IMR-90 (cell line): ENCODE measurements at regions not wholly inside any gene's neighbourhood (a gene's known extent, or its start where the extent isn't known, plus 50 kb on each side); places are given as distances from the start of the nearest gene placed in this dataset.

Source experiments
- ATAC-seq: fragments of 200-7000 bp; cut with Tn5 transposase; 2 replicates; pipeline ENCODE4 v1.9.1; 2020; ENCODE audit warnings: low read depth, mild to moderate bottlenecking, moderate library complexity
- BruUV-seq: library from RNA; stranded (reverse); fragments of 400-500 nt; replicated peaks from 2 replicates; lab custom pipeline; 2021; lab: Mats Ljungman, UMichigan
- CTCF ChIA-PET: fragments of 300-600 bp; formaldehyde crosslinking; extraction: SDS; loops from one replicate; lab custom pipeline; 2021; ENCODE audit warnings: antibody characterized with exemption; lab: Yijun Ruan, JAX
- POLR2A ChIA-PET: fragments of 300-600 bp; sonication (Branson Sonifier 250); formaldehyde crosslinking; loops from one replicate; lab custom pipeline; 2022; ENCODE audit warnings: antibody characterized with exemption; ENCODE audit not compliant: unreplicated experiment; lab: Charles Lee
- DNase-seq: peaks from one replicate; pipeline ENCODE4 v3.0.0; 2013
- H2AFZ ChIP-seq: replicated peaks from 2 replicates; pipeline ENCODE3; 2013; ENCODE audit warnings: low read length, mild to moderate bottlenecking; ENCODE audit not compliant: poor library complexity
- H2AK5ac ChIP-seq: 2 replicates; pipeline ENCODE4 v1.6.1; 2013; ENCODE audit warnings: low read depth, low read length, inconsistent platforms
- H2AK9ac ChIP-seq: replicated peaks from 2 replicates; pipeline ENCODE3; 2013; ENCODE audit warnings: mild to moderate bottlenecking, low read depth, low read length, moderate library complexity; ENCODE audit not compliant: poor library complexity
- H2BK120ac ChIP-seq: 2 replicates; pipeline ENCODE4 v1.6.1; 2013; ENCODE audit warnings: low read depth, low read length, inconsistent platforms
- H2BK15ac ChIP-seq: 3 replicates; pipeline ENCODE4 v1.6.1; 2013; ENCODE audit warnings: low read depth, low read length, inconsistent platforms
- H2BK20ac ChIP-seq: 2 replicates; pipeline ENCODE4 v1.6.1; 2013; ENCODE audit warnings: low read depth, mild to moderate bottlenecking, inconsistent platforms, low read length, moderate library complexity
- H2BK5ac ChIP-seq: 2 replicates; pipeline ENCODE4 v1.6.1; 2013; ENCODE audit warnings: mild to moderate bottlenecking, low read depth, low read length, inconsistent platforms; ENCODE audit not compliant: poor library complexity, severe bottlenecking
- H3K14ac ChIP-seq: replicated peaks from 2 replicates; pipeline ENCODE4 v1.6.1; 2013; ENCODE audit warnings: low read depth, low read length, inconsistent platforms
- H3K18ac ChIP-seq: 2 replicates; pipeline ENCODE4 v1.6.1; 2013; ENCODE audit warnings: low read depth, low read length, control low read depth
- H3K23ac ChIP-seq: 2 replicates; pipeline ENCODE4 v1.6.1; 2013; ENCODE audit warnings: low read depth, low read length, inconsistent platforms
- H3K27ac ChIP-seq: 2 replicates; pipeline ENCODE4 v1.5.1; 2013; ENCODE audit warnings: mild to moderate bottlenecking, control low read depth, low read length; ENCODE audit not compliant: insufficient read depth
- H3K27me3 ChIP-seq: 2 replicates; pipeline ENCODE4 v1.6.1; 2013; ENCODE audit warnings: low read length; ENCODE audit not compliant: control insufficient read depth, insufficient read depth
- H3K36me3 ChIP-seq: 2 replicates; pipeline ENCODE4 v1.6.1; 2013; ENCODE audit warnings: low read length, mixed read lengths; ENCODE audit not compliant: control insufficient read depth, insufficient read depth
- H3K4ac ChIP-seq: 2 replicates; pipeline ENCODE4 v1.6.1; 2013; ENCODE audit warnings: low read depth, low read length, inconsistent platforms
- H3K4me1 ChIP-seq: 2 replicates; pipeline ENCODE4 v1.6.1; 2013; ENCODE audit warnings: low read length, mixed read lengths; ENCODE audit not compliant: control insufficient read depth, insufficient read depth
- H3K4me2 ChIP-seq: 2 replicates; pipeline ENCODE4 v1.6.1; 2013; ENCODE audit warnings: low read depth, mild to moderate bottlenecking, control low read depth, low read length, moderate library complexity
- H3K4me3 ChIP-seq: 2 replicates; pipeline ENCODE4 v1.5.1; 2013; ENCODE audit warnings: low read depth, mild to moderate bottlenecking, control low read depth, low read length, moderate library complexity; ENCODE audit not compliant: insufficient read depth
- H3K56ac ChIP-seq: 2 replicates; pipeline ENCODE4 v1.6.1; 2013; ENCODE audit warnings: low read length, inconsistent platforms; ENCODE audit not compliant: insufficient read depth; ENCODE audit errors: extremely low read depth
- H3K79me1 ChIP-seq, 2 experiments: 2 replicates each; pipeline ENCODE4 v1.6.1; 2013; ENCODE audit warnings: low read length in 2 of 2, inconsistent platforms in 1 of 2, low read depth in 1 of 2
- H3K9ac ChIP-seq: 2 replicates; pipeline ENCODE4 v1.6.1; 2013; ENCODE audit warnings: low read depth, low read length, control low read depth
- H3K9me1 ChIP-seq: 2 replicates; pipeline ENCODE4 v1.6.1; 2013; ENCODE audit warnings: low read length, inconsistent platforms; ENCODE audit not compliant: insufficient read depth
- H3K9me3 ChIP-seq: 2 replicates; pipeline ENCODE4 v1.6.1; 2013; ENCODE audit warnings: low read length; ENCODE audit not compliant: control insufficient read depth, insufficient read depth
- H4K20me1 ChIP-seq: 2 replicates; pipeline ENCODE4 v1.6.1; 2013; ENCODE audit warnings: low read length, inconsistent platforms; ENCODE audit not compliant: insufficient read depth
- H4K5ac ChIP-seq: 2 replicates; pipeline ENCODE4 v1.6.1; 2013; ENCODE audit warnings: mild to moderate bottlenecking, low read depth, low read length, control low read depth
- H4K8ac ChIP-seq, 2 experiments: 2 replicates each; pipeline ENCODE4 v1.6.1; 2013; ENCODE audit warnings: low read depth in 2 of 2, low read length in 2 of 2, control low read depth in 1 of 2, inconsistent platforms in 1 of 2
- H4K91ac ChIP-seq: 2 replicates; pipeline ENCODE4 v1.6.1; 2013; ENCODE audit warnings: low read depth, low read length, inconsistent platforms; ENCODE audit not compliant: insufficient read depth
- MAFK ChIP-seq: IDR thresholded peaks from 2 replicates; pipeline ENCODE4 v1.6.1; 2012; ENCODE audit warnings: low read depth, low read length, improper control_type of control experiment
- MXI1 ChIP-seq: IDR thresholded peaks from 2 replicates; pipeline ENCODE4 v1.6.1; 2012; ENCODE audit warnings: low read depth, mild to moderate bottlenecking, low read length, moderate library complexity, borderline replicate concordance
- RFX5 ChIP-seq: IDR thresholded peaks from 2 replicates; pipeline ENCODE4 v1.8.0; 2012; ENCODE audit warnings: low read depth, mild to moderate bottlenecking, low read length, moderate library complexity
- WGBS, 2 experiments: methylation state at CpG; one replicate each; pipeline versions ENCODE4 v1.1.5 to v1.1.7; 2013; ENCODE audit warnings: missing lambda C conversion rate in 2 of 2; ENCODE audit not compliant: insufficient read length in 1 of 2; ENCODE audit errors: extremely low coverage in 2 of 2; 5-methylcytosine and 5-hydroxymethylcytosine counted together
- dilution Hi-C: fragments of 300-500 bp; cut with HindIII; formaldehyde crosslinking; loops from one replicate; pipeline ENCODE4 v1.14.3; 2018; ENCODE audit warnings: low sequenced_read_pairs; ENCODE audit not compliant: unreplicated experiment
- in situ Hi-C: fragments of 300-500 bp; cut with MboI; formaldehyde crosslinking; loops from 3 replicates; pipeline ENCODE4 v1.14.3; 2019; ENCODE audit warnings: low sequenced_read_pairs, inconsistent platforms, mixed read lengths
- intact Hi-C: fragments of 100-400 bp; cut with micrococcal nuclease; formaldehyde crosslinking; loops from 2 replicates; pipeline ENCODE4 v1.10.0; 2022
- TF ChIP-seq, protein P1 (sequence below): fragments of 150-350 bp; IDR thresholded peaks from 2 replicates; pipeline ENCODE4 v1.6.1; 2017; ENCODE audit warnings: mild to moderate bottlenecking, antibody characterized with exemption, low read length, low read depth

GRCh38 chr14:82390586-82390985 lies 856.9 kb upstream of the SEL1L start:
- no peak overlapping the region for H3K27ac ChIP-seq
- BruUV-seq = no TSS peak
- H3K18ac ChIP-seq = no peak overlapping the region
- no peak overlapping the region for H3K4me2 ChIP-seq
- H4K5ac ChIP-seq = no peak overlapping the region
- no peak for ATAC-seq
- dilution Hi-C loops = no loop called here
- H2BK15ac ChIP-seq = no peak overlapping the region
- H3K56ac ChIP-seq = no peak overlapping the region
- H3K14ac ChIP-seq = no peak overlapping the region
- no peaks in the 10 kb centered on the region for H3K4me1 ChIP-seq
- H3K9me1 ChIP-seq = no peaks in the 10 kb centered on the region
- H2AK9ac ChIP-seq = no peak overlapping the region
- H2AK5ac ChIP-seq = no peak overlapping the region
- DNase-seq = no peak
- in situ Hi-C loops = no loop called here
- no peaks in the 10 kb centered on the region for H3K36me3 ChIP-seq
- H2BK5ac ChIP-seq = no peak overlapping the region
- peaks cover 3% of the 10 kb centered on the region for H3K9me3 ChIP-seq
- no peak overlapping the region for H2BK20ac ChIP-seq
- H3K4me3 ChIP-seq = no peak overlapping the region
- ChIA-PET CTCF (no interaction called here), POLR2A (no interaction called here)
- no peaks in the 10 kb centered on the region for H3K27me3 ChIP-seq
- no peak for TF ChIP-seq RFX5
- TF ChIP-seq, protein P1, sequence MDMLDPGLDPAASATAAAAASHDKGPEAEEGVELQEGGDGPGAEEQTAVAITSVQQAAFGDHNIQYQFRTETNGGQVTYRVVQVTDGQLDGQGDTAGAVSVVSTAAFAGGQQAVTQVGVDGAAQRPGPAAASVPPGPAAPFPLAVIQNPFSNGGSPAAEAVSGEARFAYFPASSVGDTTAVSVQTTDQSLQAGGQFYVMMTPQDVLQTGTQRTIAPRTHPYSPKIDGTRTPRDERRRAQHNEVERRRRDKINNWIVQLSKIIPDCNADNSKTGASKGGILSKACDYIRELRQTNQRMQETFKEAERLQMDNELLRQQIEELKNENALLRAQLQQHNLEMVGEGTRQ = no peak
- TF ChIP-seq MXI1 = no peak
- TF ChIP-seq MAFK = no peak
- intact Hi-C loops = no loop called here
- WGBS, 2 experiments = no CpG with 5 or more reads among the region's 1 CpG
- no peaks in the 10 kb centered on the region for H4K20me1 ChIP-seq
- H2AFZ ChIP-seq = no peak overlapping the region
- no peak overlapping the region for H2BK120ac ChIP-seq
- H3K23ac ChIP-seq = no peak overlapping the region
- H4K8ac ChIP-seq = no peak overlapping the region
- H4K91ac ChIP-seq = no peak overlapping the region
- H3K4ac ChIP-seq = no peak overlapping the region
- H3K79me1 ChIP-seq = no peaks in the 10 kb centered on the region
- H3K9ac ChIP-seq = no peak overlapping the region
